ENCODE measurements at regions not wholly inside any gene's neighbourhood (a gene's known extent, or its start where the extent isn't known, plus 50 kb on each side); places are given as distances from the start of the nearest gene placed in this dataset.
"Not testable (repeated sequence)": the region's sequence is repeated elsewhere in the genome, so short reads cannot be mapped to it uniquely, and the experiment has no call there.

DNA sequence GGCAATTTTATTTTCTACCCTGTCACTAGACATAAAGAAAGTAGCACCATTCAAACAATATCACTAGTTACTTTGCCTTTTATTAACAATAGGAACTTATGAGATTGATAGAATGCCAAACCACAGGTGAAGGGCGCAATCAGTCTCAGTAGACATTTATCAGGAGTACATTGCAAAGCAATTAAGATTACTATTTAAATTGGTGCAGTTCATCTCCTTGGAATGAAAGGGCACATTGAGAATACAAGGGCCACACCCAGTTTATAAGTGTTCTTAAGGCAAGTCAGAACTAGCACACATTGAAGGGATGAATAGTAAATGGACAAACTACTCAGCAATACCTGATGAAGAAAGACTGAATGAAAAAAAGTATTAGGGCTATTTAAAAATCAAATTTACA, 601.4 kb downstream of the C12orf50 start:
- peak; percentile 44 for DNase-seq (ENCODE audit: low read depth)

DNA sequence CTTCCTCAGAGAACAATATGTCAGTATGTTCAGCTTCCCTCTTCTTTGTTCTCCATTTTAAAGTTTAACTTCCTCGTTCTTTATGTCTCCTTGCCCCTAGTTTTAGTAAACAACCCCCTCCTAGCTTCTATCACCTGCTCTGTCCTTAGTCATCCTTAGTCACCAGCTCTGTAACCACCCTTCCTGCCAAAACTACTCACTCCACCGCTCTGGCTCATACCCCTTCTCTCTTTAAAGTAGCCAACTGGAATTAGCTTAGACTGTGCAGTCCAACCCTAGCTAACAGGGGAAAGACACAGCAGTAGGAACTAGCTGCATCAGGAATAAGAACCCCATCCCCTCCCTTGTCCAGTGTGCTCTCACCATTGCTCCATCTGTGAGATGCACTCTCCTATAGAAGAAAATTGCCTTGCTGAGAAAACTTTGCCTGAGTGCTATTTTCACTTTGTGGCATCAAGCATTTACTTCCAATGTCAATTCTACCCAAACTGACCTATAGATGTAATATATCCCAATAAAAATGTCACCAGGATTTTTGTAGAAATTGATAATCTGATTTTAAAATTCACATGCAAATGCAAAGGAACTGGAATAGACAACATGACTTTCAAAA, 603.2 kb downstream of the C12orf50 start:
- DNase-seq (ENCODE audit: low read depth) = peak; percentile 71

DNA sequence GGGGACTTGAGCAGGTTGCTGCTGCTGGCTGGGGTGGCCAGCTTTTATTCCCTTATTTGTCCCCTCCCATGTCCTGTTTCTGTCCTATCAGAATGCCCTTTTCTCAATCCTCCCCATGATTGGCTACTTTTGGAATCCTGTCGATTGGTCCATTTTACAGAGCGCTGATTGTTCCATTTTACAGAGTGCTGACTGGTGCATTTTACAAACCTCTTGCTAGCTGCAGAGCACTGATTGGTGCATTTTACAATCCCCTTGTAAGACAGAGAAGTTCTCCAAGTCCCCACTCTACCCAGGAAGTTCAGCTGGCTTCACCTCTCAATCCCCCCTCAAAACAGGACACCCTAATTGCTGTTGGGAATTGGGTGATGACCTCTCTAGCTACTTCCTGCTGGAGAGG, 608.0 kb downstream of the C12orf50 start:
- DNase-seq (ENCODE audit: low read depth) = not testable (repeated sequence)

- peak; percentile 25 for DNase-seq (ENCODE audit: low read depth)
Measured at GRCh38 chr12:87413784-87414183, 615.4 kb downstream of the C12orf50 start.

DNA sequence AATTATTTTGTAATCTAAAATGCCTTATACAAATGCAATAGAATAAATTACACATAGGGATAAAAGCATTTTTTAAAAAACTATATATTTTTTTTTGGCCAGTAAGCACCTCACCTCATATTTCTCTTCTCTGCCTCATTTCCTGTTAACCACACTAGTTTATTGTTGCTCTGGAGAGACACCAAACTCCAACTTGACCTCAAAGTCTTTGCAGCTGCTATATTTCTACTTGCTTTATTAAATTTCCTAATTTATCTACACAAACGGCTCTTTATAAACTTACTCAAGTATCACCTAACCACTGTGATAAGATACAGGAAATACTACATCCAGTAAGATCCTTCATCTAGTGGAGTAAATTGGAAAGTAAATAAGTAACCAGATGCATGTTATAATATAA, 622.3 kb downstream of the C12orf50 start:
- peak; percentile 28 for DNase-seq (ENCODE audit: low read depth)

GRCh38 chr12:87405918-87406317, 623.3 kb downstream of the C12orf50 start:
- no peak for DNase-seq (ENCODE audit: low read depth)

DNA sequence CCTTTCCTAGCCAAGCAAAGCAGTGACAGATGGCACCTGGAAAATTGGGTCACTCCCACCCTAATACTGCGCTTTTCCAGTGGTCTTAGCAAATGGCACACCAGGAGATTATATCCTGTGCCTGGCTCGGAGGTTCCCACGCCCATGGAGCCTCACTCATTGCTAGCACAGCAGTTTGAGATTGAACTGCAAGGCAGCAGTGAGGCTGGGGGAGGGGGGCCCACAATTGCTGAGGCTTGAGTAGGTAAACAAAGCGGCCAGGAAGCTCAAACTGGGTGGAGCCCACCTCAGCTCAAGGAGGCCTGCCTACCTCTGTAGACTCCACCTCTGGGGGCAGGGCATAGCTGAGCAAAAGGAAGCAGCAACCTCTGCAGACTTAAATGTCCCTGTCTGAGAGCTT, 635.0 kb downstream of the C12orf50 start:
- DNase-seq (ENCODE audit: low read depth) = not testable (repeated sequence)

DNA sequence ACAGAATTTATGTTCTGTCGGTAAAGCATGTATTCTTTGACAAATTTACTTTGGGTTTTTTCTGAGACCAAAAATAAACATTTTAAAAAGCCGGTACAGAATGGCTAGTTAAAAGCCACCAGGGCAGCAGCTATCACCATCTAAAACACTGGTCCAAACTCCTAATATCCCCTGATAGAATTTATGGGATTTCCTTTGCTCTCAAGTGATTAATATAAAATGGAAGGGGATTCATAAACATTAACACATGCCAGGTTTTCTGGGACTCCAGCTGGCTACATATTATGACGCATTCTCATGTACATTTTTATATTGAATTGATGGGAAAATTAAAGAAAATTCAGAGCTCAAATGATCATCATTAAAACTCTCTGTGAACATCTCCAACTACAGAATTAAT, 640.8 kb downstream of the C12orf50 start:
- DNase-seq (ENCODE audit: low read depth) = no peak

DNA sequence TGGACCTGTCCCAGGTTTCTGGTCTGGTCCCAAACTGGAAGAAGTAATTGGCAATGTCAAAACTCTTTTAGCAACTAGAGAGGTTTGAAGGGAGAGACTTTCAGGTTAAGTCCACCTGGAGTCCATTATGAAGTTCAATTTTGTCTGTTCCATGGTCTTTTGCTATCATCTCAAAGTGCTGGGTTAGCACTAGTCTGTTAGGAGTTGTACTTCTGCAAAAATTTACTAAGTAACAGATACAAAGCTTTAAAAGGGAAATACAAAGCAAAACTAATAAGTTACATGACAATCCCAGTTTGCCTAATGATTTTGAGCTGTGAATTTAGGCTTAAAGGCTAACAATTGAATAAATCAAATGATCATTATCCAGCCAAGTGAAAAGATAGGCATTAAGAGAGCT, 643.9 kb downstream of the C12orf50 start:
- DNase-seq (ENCODE audit: low read depth) = no peak

DNA sequence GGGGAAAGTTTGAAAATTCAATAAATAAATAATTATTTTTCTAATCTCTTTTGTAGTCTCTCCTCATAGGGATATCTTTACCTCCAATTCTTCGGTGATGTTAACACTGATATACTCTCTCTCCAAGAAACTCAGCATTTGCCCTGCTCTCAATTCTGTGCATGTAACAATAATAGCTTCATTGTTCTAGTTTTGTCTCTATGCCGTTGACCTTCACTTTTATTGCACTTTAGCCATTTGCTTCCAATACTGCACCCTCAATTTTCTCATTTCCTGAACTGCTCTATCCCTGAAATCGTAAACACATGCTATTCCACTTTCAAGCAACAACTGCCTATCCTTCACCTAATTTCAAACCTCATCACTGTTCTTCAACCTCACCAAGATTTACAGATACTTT, 645.0 kb downstream of the C12orf50 start:
- no peak for DNase-seq (ENCODE audit: low read depth)

- DNase-seq (ENCODE audit: low read depth) = peak; percentile 2
Measured at GRCh38 chr12:87383680-87384079, 645.5 kb downstream of the C12orf50 start.

DNA sequence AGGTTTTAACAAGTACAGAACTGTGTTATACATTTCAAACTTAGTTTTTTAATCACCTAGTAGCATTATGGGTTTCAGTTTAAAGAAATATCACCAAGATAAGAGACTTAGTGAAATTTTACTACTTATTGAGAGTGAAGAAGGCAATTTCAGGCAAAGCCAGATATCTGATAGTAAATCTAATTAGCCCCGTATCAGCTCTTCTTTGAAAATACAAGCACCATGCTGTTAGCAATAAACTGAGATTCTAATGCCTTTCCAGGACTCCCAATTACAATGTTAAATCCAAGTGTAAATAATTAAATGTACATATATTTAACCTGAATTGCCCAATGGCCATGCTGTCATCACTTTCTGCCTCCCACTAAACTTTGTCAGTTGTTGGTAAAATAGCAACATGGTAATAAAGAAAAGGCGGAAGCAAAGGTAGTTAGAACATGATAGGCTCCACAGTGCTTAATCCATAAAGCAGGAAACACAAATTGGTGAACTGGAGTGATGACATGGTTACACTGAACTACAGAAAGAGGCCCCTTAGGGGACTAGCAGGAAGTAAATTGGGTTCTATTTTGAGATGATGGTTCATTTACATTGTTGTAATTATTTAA, 646.1 kb downstream of the C12orf50 start:
- DNase-seq (ENCODE audit: low read depth) = no peak

GRCh38 chr12:87382436-87382835, 646.8 kb downstream of the C12orf50 start:
- DNase-seq (ENCODE audit: low read depth) = no peak

- no peak for DNase-seq (ENCODE audit: low read depth)
Measured at GRCh38 chr12:87381742-87382141, 647.5 kb downstream of the C12orf50 start.

DNA sequence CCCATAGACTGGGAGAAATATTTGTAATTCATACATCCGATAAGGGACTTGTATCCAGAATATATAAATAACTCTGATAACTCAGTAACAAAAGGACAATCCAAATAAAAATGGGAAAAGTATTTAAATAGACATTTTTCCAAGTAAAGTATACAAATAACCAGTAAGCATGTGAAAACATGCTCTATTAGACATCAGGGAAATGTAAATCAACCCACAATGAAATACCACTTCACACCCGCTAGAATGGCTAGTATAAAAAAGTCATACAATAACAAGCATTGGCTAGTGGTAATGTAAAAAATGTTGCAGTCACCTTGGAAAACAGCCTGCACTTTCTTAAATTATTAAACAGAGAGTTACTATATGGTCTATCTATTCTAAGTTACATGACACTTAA, 650.7 kb downstream of the C12orf50 start:
- no peak for DNase-seq (ENCODE audit: low read depth)

DNA sequence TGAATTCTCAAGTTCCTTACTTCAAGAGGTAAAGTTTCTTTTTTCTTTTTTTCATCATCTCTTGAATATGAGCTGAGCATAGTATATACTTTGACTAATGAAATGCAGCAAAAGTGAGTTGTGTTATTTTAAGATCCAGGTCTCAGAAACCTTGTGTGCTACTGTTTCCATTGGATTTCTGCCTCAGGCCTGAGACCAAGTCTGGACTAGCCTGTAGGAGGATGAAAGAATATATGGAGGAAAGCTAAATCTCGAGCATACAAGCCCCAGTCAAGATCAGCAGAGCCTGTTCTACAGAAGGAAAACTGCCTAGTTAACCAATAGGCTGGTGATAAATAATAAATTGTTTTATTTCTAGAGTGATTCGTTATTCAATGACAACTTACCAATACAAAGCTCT, 652.5 kb downstream of the C12orf50 start:
- no peak for DNase-seq (ENCODE audit: low read depth)

DNA sequence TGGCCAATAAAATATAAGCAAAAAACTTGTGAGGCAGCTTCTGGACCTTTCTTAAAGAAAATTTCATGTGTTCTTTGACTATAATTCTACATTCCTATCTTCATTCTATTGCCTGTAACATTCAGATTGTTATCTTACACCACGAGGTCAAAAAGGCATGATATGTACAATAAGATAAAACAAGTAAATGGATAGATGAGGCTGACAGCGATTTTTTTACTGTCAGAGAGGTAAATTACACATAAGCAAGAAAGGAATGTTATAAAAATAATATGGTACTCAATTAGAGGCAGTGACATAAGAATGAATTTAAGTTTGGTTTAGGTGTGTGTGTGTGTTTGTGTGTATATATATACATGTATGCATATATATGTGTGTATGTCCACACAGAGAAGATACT, 660.0 kb downstream of the C12orf50 start:
- no peak for DNase-seq (ENCODE audit: low read depth)

- DNase-seq (ENCODE audit: low read depth) = no peak
Measured at GRCh38 chr12:87368259-87368658, 660.9 kb downstream of the C12orf50 start.

DNA sequence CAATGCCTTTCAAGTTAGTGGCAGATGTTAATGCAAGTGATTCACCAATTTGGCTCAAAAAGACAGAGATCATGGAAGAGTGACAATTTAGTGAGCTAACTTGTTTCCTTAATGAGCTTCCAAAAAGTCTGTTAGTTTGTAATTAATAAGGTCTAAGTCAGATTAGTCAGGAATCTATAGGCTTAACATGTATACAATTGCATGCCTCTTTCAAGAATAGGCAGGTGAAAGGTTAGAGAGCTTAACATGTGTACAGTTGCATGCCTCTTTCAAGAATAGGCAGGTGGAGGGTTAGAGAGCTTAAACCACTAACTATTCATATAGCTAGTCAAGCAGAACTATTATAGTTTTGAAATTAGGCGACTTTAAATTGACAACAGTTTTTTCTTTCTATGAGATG, 663.8 kb downstream of the C12orf50 start:
- DNase-seq (ENCODE audit: low read depth) = no peak

DNA sequence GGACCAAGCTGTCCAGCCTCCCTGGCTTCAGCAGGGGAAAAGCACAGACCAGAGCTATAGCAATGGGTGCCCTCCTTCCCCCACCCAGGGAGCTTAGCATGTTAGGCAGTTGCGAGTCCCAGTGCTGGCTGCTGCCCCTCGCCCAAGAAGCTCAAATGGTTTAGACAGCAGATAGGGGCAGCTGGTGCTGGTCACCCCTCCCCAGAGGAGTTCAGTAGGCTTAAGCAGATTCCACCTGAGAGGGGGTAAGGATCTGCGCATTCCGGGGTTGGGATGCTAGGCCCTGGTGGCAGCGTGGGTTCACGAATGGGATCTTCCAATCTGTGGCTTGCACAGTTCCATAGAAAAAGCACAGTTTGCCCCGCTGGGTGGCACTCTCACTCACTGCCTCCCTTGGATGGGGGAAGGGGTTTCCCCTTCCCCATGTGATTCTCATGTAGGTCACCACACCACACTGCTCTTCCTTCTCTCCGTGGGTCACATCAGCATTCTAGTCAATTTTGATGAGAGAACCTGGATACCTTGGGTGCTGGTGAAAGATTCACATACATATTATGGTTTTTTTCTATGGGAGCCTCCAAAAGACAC, 665.6 kb downstream of the C12orf50 start:
- no peak for DNase-seq (ENCODE audit: low read depth)

GRCh38 chr12:87349681-87350080, 679.5 kb downstream of the C12orf50 start:
- DNase-seq (ENCODE audit: low read depth) = no peak

- no peak for DNase-seq (ENCODE audit: low read depth)
Measured at GRCh38 chr12:87348071-87348470, 681.1 kb downstream of the C12orf50 start.

DNA sequence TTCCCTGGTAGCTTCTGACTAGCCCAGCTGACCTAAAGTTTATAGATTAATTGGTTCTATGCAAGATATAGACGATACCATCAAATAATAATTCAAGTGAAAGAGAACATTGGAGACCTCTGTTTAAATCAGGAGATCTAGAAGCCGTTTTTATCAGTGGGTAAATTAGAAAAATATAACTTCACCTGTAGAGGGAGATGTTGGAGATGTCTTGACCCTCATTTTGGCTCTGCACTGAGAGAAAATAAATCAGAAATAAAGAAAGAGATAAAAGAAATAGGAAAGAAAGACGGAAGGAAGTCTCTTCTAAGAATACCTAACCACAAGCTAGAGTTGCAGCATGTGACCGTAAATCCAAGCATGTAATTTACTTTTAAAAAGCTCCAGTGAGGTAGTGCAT, 684.5 kb downstream of the C12orf50 start:
- peak; percentile 11 for DNase-seq (ENCODE audit: low read depth)

GRCh38 chr12:87338681-87339080, 690.5 kb downstream of the C12orf50 start:
- DNase-seq (ENCODE audit: low read depth) = no peak

Data from M059J (cell line).